ENCODE measurements at regions not wholly inside any gene's neighbourhood (a gene's known extent, or its start where the extent isn't known, plus 50 kb on each side); places are given as distances from the start of the nearest gene placed in this dataset.
"Not testable (repeated sequence)": the region's sequence is repeated elsewhere in the genome, so short reads cannot be mapped to it uniquely, and the experiment has no call there.

DNA sequence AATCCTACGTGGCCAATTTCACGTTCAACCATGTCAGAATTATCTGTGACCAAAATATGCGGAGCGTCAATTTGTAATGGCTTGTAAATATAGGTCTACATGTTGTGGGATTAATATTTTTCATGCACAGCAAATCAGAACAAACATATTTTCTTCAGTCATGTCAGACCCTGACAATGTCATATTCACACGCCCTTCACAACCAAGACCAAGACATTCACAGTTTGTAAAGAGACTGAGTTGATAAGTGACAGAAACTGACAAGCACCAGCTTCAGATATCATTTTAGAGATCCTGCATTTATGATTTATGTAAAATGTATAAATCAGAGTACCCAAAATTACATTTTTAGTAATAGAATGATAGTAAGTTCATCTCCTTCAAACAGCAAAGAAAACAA is 57.3 kb upstream of the NOVA1 start:
- DNase-seq (ENCODE audit: low read depth in 2 of 3, low spot score in 1 of 3): no peak

DNA sequence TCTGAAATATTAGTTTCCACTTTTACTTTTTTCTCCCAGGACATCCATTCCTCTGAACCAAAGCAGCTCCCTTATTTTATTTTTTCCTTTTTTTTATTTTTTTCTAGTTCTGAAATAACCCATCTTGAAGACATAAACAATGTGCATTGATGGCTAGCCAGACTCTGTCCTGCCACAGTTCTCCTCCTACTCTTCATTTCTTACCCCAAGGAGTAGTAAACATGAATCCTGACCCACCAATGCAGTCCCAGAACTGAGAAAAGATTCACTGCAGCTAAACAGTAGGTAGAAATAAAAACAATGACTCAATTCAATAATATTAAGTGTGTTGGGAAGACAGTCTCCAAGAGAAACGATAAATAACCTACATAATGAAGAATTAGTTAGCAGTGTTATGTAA is 65.7 kb upstream of the NOVA1 start:
- DNase-seq (ENCODE audit: low read depth in 2 of 3, low spot score in 1 of 3): no peak

GRCh38 chr14:26678732-26679420 is 81.0 kb upstream of the NOVA1 start:
- DNase-seq (ENCODE audit: low read depth in 2 of 3, low spot score in 1 of 3): not testable (repeated sequence)

GRCh38 chr14:26685401-26685800 is 87.6 kb upstream of the NOVA1 start:
- no peak for DNase-seq (ENCODE audit: low read depth in 2 of 3, low spot score in 1 of 3)

GRCh38 chr14:26687301-26687837 is 89.5 kb upstream of the NOVA1 start:
- DNase-seq (ENCODE audit: low read depth in 2 of 3, low spot score in 1 of 3): no peak

GRCh38 chr14:26694521-26694920 is 96.7 kb upstream of the NOVA1 start:
- DNase-seq (ENCODE audit: low read depth in 2 of 3, low spot score in 1 of 3): no peak

DNA sequence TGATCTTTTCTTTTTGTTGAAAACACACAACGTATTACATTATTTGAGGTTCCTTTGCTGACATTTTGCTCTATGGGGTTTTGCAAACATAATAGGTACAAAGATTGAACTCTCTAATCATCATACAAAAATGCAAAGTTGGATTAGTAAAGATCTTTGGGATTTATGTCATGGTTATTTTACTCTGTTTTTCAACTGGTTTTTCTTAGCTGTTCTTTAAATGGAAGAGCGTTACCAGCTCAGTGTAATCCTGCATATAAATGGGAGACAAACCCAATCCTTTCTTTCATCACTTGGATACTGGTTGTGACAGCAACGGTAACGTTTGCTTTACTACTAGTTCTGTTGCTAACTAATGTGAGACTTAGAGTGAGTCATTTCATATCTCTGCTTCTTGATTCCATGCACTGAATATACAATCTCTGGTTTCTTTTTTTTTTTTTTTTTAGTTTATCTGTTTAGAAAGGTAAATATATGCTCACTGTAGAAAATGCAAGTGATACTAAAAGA is 104.9 kb upstream of the NOVA1 start:
- DNase-seq (ENCODE audit: low read depth in 2 of 3, low spot score in 1 of 3): no peak

- no peak for DNase-seq (ENCODE audit: low read depth in 2 of 3, low spot score in 1 of 3)
These were observed 106.0 kb upstream of the NOVA1 start for GRCh38 chr14:26703686-26704366.

- DNase-seq (ENCODE audit: low read depth in 2 of 3, low spot score in 1 of 3): no peak
These were observed 109.4 kb upstream of the NOVA1 start for GRCh38 chr14:26707234-26707633.

GRCh38 chr14:26709019-26709418 is 111.2 kb upstream of the NOVA1 start:
- no peak for DNase-seq (ENCODE audit: low read depth in 2 of 3, low spot score in 1 of 3)

GRCh38 chr14:26719514-26719913 is 121.7 kb upstream of the NOVA1 start:
- no peak for DNase-seq (ENCODE audit: low read depth in 2 of 3, low spot score in 1 of 3)

GRCh38 chr14:26722258-26722657 is 124.4 kb upstream of the NOVA1 start:
- DNase-seq (ENCODE audit: low read depth in 2 of 3, low spot score in 1 of 3): no peak

GRCh38 chr14:26729851-26730250 is 132.0 kb upstream of the NOVA1 start:
- no peak for DNase-seq (ENCODE audit: low read depth in 2 of 3, low spot score in 1 of 3)

DNA sequence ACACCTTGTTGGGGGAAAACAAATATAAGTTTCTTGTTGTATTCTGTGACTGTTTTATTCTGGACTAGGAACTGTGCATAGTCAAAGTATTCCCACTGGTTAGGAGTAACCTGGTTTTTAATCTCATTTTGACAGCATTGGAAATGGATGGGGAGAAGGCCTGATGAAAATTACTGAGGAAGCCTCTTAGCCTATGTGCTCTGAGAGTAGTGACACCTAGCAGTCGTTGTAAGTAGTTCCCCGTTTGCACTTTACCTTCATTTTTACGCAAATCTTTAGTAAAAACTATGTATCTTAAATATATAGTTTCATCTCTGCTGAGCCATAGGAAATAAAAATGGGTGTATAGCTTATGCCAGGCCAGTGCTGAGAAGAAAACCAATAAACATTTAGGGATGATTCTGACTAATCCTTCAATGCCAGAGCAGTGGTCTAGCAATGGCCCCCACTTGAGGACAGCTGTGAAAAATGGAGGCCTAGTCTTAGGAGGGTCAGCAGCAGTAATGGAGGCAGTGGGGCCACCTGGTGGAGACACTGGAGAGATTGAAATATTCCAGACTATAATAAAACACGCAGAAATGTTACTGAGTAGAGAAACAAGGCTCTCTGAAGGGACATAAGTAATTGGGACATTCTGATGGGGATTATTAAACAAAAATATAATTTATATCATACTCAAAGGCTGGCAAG is 133.2 kb upstream of the NOVA1 start:
- no peak for DNase-seq (ENCODE audit: low read depth in 2 of 3, low spot score in 1 of 3)

DNA sequence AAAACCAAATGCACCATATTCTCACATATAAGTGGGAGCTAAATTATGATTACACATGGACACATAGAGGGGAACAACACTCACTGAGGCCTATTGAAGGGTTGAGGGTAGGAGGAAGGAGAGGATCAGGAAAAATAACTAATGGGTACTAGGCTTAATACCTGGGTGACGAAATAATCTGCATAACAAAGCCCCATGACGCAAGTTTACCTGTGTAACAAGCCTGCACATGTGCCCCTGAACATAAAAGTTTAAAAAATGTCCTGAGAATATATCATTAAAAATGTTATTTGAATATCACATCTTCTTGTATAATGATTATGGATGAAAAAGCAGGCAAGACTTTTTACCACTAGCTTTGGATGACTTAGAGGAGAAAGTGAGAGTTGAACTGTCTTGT is 138.0 kb upstream of the NOVA1 start:
- no peak for DNase-seq (ENCODE audit: low read depth in 2 of 3, low spot score in 1 of 3)

GRCh38 chr14:26738571-26738970 is 140.7 kb upstream of the NOVA1 start:
- no peak for DNase-seq (ENCODE audit: low read depth in 2 of 3, low spot score in 1 of 3)

DNA sequence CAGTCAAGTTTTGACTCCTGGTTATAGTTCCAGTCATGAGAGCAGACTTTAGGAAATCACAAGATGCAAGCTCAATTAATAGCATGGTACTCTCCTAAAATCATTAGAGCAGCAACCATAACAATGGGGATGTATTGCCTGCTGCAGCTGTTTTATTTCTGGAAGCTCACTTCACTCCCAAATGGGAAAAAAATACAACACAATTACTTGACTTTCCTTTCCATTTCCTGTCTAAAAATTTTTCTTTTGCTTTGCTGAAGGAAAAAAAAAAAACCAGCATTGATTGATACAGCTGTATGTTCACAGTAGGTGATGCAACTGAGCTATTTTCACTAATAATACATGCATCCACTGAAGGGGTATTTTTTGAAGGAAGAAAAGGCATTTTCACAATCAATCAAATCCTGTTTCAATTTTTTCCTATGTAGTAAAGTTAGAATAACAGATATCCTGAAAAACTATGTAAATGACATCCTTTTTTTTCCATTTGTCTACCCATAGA is 143.9 kb upstream of the NOVA1 start:
- no peak for DNase-seq (ENCODE audit: low read depth in 2 of 3, low spot score in 1 of 3)

- no peak for DNase-seq (ENCODE audit: low read depth in 2 of 3, low spot score in 1 of 3)
These were observed 145.5 kb upstream of the NOVA1 start for GRCh38 chr14:26743284-26743683.

- no peak for DNase-seq (ENCODE audit: low read depth in 2 of 3, low spot score in 1 of 3)
These were observed 147.1 kb upstream of the NOVA1 start for GRCh38 chr14:26744903-26745302.

GRCh38 chr14:26761532-26761931 is 163.7 kb upstream of the NOVA1 start:
- no peak for DNase-seq (ENCODE audit: low read depth in 2 of 3, low spot score in 1 of 3)

- no peak for DNase-seq (ENCODE audit: low read depth in 2 of 3, low spot score in 1 of 3)
These were observed 167.5 kb upstream of the NOVA1 start for GRCh38 chr14:26765301-26765700.

All from stimulated activated CD4-positive, alpha-beta T cell treated with anti-CD3 and anti-CD28 coated beads, Interleukin-12 subunit alpha, Interleukin-12 subunit beta, amount 100 ng/mL, for 48 hours (primary cell).